ENCODE measurements at regions not wholly inside any gene's neighbourhood (a gene's known extent, or its start where the extent isn't known, plus 50 kb on each side); places are given as distances from the start of the nearest gene placed in this dataset.

- no peak overlapping the region for H3K4me3 ChIP-seq (ENCODE audit: low read depth, low read length)
- DNase-seq (ENCODE audit: low read depth), result no peak
- TF ChIP-seq CTCF (conservative IDR thresholded peaks at IDR 0.05; ENCODE audit: low read depth, low read length), result no peak
Observed at GRCh38 chr2:188813315-188813714, 160.9 kb upstream of the COL3A1 start.

- no peak for DNase-seq (ENCODE audit: low read depth)
- no peak overlapping the region for H3K4me3 ChIP-seq (ENCODE audit: low read depth, low read length)
- no peak for TF ChIP-seq CTCF (conservative IDR thresholded peaks at IDR 0.05; ENCODE audit: low read depth, low read length)
Observed at GRCh38 chr2:188813857-188814256, 160.3 kb upstream of the COL3A1 start.

- TF ChIP-seq CTCF (conservative IDR thresholded peaks at IDR 0.05; ENCODE audit: low read depth, low read length), result no peak
- no peak for DNase-seq (ENCODE audit: low read depth)
- H3K4me3 ChIP-seq (ENCODE audit: low read depth, low read length), result no peak overlapping the region
Observed at GRCh38 chr2:188819011-188819410, 155.2 kb upstream of the COL3A1 start.

GRCh38 chr2:188819792-188820191 lies 154.4 kb upstream of the COL3A1 start:
- no peak for TF ChIP-seq CTCF (conservative IDR thresholded peaks at IDR 0.05; ENCODE audit: low read depth, low read length)
- DNase-seq (ENCODE audit: low read depth), result no peak
- H3K4me3 ChIP-seq (ENCODE audit: low read depth, low read length), result no peak overlapping the region

- TF ChIP-seq CTCF (conservative IDR thresholded peaks at IDR 0.05; ENCODE audit: low read depth, low read length), result no peak
- no peak overlapping the region for H3K4me3 ChIP-seq (ENCODE audit: low read depth, low read length)
- no peak for DNase-seq (ENCODE audit: low read depth)
Observed at GRCh38 chr2:188820576-188820975, 153.6 kb upstream of the COL3A1 start.

GRCh38 chr2:188824125-188824524 lies 150.0 kb upstream of the COL3A1 start:
- TF ChIP-seq CTCF (conservative IDR thresholded peaks at IDR 0.05; ENCODE audit: low read depth, low read length), result no peak
- no peak overlapping the region for H3K4me3 ChIP-seq (ENCODE audit: low read depth, low read length)
- no peak for DNase-seq (ENCODE audit: low read depth)

- no peak for TF ChIP-seq CTCF (conservative IDR thresholded peaks at IDR 0.05; ENCODE audit: low read depth, low read length)
- no peak overlapping the region for H3K4me3 ChIP-seq (ENCODE audit: low read depth, low read length)
- DNase-seq (ENCODE audit: low read depth), result no peak
Observed at GRCh38 chr2:188833331-188833730, 140.8 kb upstream of the COL3A1 start.

Data from epithelial cell of proximal tubule (primary cell).